ENCODE measurements at regions not wholly inside any gene's neighbourhood (a gene's known extent, or its start where the extent isn't known, plus 50 kb on each side); places are given as distances from the start of the nearest gene placed in this dataset.

DNA sequence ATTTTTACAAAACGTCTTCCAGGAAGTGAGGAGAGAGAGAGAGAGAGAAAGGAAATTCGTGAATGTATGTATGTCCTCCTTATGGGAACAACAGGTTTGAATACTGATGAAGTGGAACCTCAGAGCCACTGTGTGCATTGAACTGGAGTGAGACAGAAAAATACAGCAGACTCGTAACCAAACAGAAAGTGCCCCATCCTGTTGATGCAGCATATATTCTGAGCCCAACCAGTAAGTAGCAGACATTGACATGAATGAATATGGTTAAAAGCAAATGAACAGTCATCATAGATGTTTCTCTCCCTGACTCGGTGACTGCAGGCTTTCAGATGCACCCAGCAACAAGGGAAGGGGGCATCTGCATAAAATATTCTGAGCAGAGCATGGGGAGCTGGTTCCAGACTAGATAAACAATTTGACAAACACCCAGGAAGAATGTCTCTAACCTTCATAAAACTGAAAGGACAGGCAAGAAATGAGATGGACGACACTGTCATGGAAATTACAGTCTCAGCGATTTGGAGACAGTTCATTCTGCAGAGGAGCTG is 471.0 kb upstream of the PBX1 start:
- no peak overlapping the region for H3K4me3 ChIP-seq (ENCODE audit: low read depth in 2 of 2, low read length in 1 of 2)
- CTCF ChIA-PET, result no interaction called here
- no peak overlapping the region for H3K9ac ChIP-seq
- H3K27ac ChIP-seq (ENCODE audit: low read depth in 2 of 2, low read length in 1 of 2), result no peak overlapping the region
- no peaks in the 10 kb centered on the region for H3K4me1 ChIP-seq (ENCODE audit: control insufficient read depth in 1 of 2, insufficient read depth in 2 of 2, low read depth in 1 of 2, low read length in 1 of 2)
- TF ChIP-seq EZH2phosphoT487 (IDR thresholded peaks at IDR 0.05; ENCODE audit: borderline replicate concordance, low read depth), result no peak
- TF ChIP-seq, protein P1, sequence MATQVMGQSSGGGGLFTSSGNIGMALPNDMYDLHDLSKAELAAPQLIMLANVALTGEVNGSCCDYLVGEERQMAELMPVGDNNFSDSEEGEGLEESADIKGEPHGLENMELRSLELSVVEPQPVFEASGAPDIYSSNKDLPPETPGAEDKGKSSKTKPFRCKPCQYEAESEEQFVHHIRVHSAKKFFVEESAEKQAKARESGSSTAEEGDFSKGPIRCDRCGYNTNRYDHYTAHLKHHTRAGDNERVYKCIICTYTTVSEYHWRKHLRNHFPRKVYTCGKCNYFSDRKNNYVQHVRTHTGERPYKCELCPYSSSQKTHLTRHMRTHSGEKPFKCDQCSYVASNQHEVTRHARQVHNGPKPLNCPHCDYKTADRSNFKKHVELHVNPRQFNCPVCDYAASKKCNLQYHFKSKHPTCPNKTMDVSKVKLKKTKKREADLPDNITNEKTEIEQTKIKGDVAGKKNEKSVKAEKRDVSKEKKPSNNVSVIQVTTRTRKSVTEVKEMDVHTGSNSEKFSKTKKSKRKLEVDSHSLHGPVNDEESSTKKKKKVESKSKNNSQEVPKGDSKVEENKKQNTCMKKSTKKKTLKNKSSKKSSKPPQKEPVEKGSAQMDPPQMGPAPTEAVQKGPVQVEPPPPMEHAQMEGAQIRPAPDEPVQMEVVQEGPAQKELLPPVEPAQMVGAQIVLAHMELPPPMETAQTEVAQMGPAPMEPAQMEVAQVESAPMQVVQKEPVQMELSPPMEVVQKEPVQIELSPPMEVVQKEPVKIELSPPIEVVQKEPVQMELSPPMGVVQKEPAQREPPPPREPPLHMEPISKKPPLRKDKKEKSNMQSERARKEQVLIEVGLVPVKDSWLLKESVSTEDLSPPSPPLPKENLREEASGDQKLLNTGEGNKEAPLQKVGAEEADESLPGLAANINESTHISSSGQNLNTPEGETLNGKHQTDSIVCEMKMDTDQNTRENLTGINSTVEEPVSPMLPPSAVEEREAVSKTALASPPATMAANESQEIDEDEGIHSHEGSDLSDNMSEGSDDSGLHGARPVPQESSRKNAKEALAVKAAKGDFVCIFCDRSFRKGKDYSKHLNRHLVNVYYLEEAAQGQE (IDR thresholded peaks at IDR 0.05; ENCODE audit: low read depth, low read length), result no peak
- DNase-seq, result no peak
- H3K4me2 ChIP-seq, result no peak overlapping the region
- H4K20me1 ChIP-seq (ENCODE audit: insufficient read depth), result no peaks in the 10 kb centered on the region
- POLR2A ChIA-PET, result no interaction called here
- H3F3A ChIP-seq (replicated peaks; ENCODE audit: insufficient read depth), result no peaks in the 10 kb centered on the region
- H2AFZ ChIP-seq (ENCODE audit: low read depth), result no peak overlapping the region
- no peaks in the 10 kb centered on the region for H3K79me2 ChIP-seq (ENCODE audit: insufficient read depth)
- H3K36me3 ChIP-seq (replicated peaks in 1 of 2; ENCODE audit: control insufficient read depth in 1 of 2, insufficient read depth in 2 of 2, low read length in 1 of 2), result no peaks in the 10 kb centered on the region
- 2% methylated on average over 6 of the region's 6 CpGs for WGBS (ENCODE audit: low lambda C conversion rate)
- H3K27me3 ChIP-seq (ENCODE audit: insufficient read depth), result no peaks in the 10 kb centered on the region
- H3K9me3 ChIP-seq, result no peaks in the 10 kb centered on the region
- H3K9me2 ChIP-seq, result no peaks in the 10 kb centered on the region; the same call in 1 of the 2 replicates

DNA sequence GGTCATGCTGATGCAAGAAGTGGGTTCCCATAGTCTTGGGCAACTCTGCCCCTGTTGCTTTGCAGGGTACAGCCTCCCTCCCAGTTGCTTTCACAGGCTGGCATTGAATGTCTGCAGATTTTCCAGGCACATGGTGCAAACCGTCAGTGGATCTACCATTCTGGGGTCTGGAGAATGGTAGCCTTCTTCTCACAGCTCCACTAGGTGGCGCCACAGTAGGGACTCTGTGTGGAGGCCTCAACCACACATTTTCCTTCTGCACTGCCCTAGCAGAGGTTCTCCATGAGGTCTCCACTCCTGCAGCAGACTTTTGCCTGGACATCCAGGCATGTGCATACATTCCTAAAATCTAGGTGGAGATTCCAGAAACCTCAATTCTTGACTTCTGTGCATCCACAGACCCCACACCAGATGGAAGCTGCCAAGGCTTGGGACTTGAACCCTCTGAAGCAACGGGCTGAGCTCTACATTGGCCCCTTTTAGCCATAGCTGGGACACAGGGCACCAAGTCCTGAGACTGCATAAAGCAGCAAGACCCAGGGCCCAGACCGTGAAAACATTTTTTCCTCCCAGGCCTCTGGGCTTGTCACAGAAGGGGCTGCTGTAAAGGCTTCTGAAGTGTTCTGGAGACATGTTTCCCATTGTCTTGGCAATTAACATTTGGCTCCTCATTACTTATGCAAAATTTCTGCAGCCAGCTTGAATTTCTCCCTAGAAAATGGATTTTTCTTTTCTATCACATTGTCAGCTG is 466.2 kb upstream of the PBX1 start:
- Histone ChIP-seq H2AFZ (ENCODE audit: low read depth) (no peak overlapping the region), H3K4me2 (no peak overlapping the region), H3K27ac (ENCODE audit: low read depth in 2 of 2, low read length in 1 of 2) (no peak overlapping the region), H3K79me2 (ENCODE audit: insufficient read depth) (no peaks in the 10 kb centered on the region), H4K20me1 (ENCODE audit: insufficient read depth) (no peaks in the 10 kb centered on the region), H3K4me1 (ENCODE audit: control insufficient read depth in 1 of 2, insufficient read depth in 2 of 2, low read depth in 1 of 2, low read length in 1 of 2) (no peaks in the 10 kb centered on the region), H3K9me2 (no peaks in the 10 kb centered on the region), H3K4me3 (ENCODE audit: low read depth in 2 of 2, low read length in 1 of 2) (no peak overlapping the region), H3K9me3 (no peaks in the 10 kb centered on the region), H3F3A (replicated peaks; ENCODE audit: insufficient read depth) (no peaks in the 10 kb centered on the region), H3K36me3 (replicated peaks in 1 of 2; ENCODE audit: control insufficient read depth in 1 of 2, insufficient read depth in 2 of 2, low read length in 1 of 2) (no peaks in the 10 kb centered on the region), H3K9ac (no peak overlapping the region), H3K27me3 (ENCODE audit: insufficient read depth) (no peaks in the 10 kb centered on the region)
- POLR2A ChIA-PET, result no interaction called here
- TF ChIP-seq SMC3 (IDR thresholded peaks at IDR 0.05; ENCODE audit: low read depth, low read length) (no peak), YY1 (IDR thresholded peaks at IDR 0.05; ENCODE audit: low read depth) (no peak), NFIC (IDR thresholded peaks at IDR 0.05; ENCODE audit: borderline replicate concordance) (no peak)
- TF ChIP-seq, protein P2, sequence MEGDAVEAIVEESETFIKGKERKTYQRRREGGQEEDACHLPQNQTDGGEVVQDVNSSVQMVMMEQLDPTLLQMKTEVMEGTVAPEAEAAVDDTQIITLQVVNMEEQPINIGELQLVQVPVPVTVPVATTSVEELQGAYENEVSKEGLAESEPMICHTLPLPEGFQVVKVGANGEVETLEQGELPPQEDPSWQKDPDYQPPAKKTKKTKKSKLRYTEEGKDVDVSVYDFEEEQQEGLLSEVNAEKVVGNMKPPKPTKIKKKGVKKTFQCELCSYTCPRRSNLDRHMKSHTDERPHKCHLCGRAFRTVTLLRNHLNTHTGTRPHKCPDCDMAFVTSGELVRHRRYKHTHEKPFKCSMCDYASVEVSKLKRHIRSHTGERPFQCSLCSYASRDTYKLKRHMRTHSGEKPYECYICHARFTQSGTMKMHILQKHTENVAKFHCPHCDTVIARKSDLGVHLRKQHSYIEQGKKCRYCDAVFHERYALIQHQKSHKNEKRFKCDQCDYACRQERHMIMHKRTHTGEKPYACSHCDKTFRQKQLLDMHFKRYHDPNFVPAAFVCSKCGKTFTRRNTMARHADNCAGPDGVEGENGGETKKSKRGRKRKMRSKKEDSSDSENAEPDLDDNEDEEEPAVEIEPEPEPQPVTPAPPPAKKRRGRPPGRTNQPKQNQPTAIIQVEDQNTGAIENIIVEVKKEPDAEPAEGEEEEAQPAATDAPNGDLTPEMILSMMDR (IDR thresholded peaks at IDR 0.05), result peak; percentile 37
- CTCF ChIA-PET, result interaction anchor here (0.6 to 1.9 kb wide), 4 partner anchors 9 to 980 kb away, joined by 3 to 5 read pairs (median 4); no protein-coding TSS in a partner anchor
- DNase-seq, result no peak
- 5% methylated on average over 4 of the region's 4 CpGs for WGBS (ENCODE audit: low lambda C conversion rate)

All from SK-N-SH (cell line).